Motor neuron (in vitro differentiated cells): ENCODE measurements at regions not wholly inside any gene's neighbourhood (a gene's known extent, or its start where the extent isn't known, plus 50 kb on each side); places are given as distances from the start of the nearest gene placed in this dataset.
"Not testable (repeated sequence)": the region's sequence is repeated elsewhere in the genome, so short reads cannot be mapped to it uniquely, and the experiment has no call there.

Source experiments
- ATAC-seq, 8 experiments: fragments of 200-7000 bp; cut with Tn5 transposase; replicated peaks in 6 of 8; 2 replicates each; pipeline ENCODE4 v1.8.0; 2021; ENCODE audit warnings: mild to moderate bottlenecking in 8 of 8, moderate library complexity in 8 of 8
- H3K27ac ChIP-seq, 2 donors: fragments of 250-450 bp; sonication (Bioruptor Pico); 2 replicates each; pipeline ENCODE4 v1.9.0; 2021; ENCODE audit warnings: antibody characterized with exemption in 2 of 2, mild to moderate bottlenecking in 2 of 2, moderate library complexity in 1 of 2
- H3K4me1 ChIP-seq, 2 donors: fragments of 250-450 bp; sonication (Bioruptor Pico); replicated peaks in 1 of 2; 2 replicates each; pipeline ENCODE4 v1.6.1; 2021; ENCODE audit warnings: antibody characterized with exemption in 2 of 2, mild to moderate bottlenecking in 2 of 2, moderate library complexity in 1 of 2
- H3K4me3 ChIP-seq, 5 donors: fragments of 250-450 bp; sonication (Bioruptor Pico); 2 replicates each; pipeline ENCODE4 v1.9.0; 2021; ENCODE audit warnings: antibody characterized with exemption in 5 of 5, mild to moderate bottlenecking in 5 of 5, moderate library complexity in 4 of 5
- WGBS, 10 experiments: fragments of 450-650 bp; shearing (Covaris generic); methylation state at CpG; one replicate each; pipeline ENCODE4 v1.0.0; 2022; 5-methylcytosine and 5-hydroxymethylcytosine counted together
- in situ Hi-C, 9 experiments: fragments of 400-800 bp; cut with MboI; loops; one replicate each; pipeline ENCODE4 v1.15.0; 2021; ENCODE audit warnings: low sequenced_read_pairs in 9 of 9, low pct_unique_long_range_greater_than_20kb in 2 of 9; ENCODE audit not compliant: unreplicated experiment in 9 of 9

- in situ Hi-C loops: no loop called here
- WGBS, 10 experiments: 0 to 100% (median 67%) methylated on average over 1 to 2 of the region's 11 CpGs; no CpG with 5 or more reads in 7 of the 10 experiments
- ATAC-seq: no peak
Observed at GRCh38 chr7:401495-401894, 111.5 kb downstream of the FOXL3 start.

GRCh38 chr7:404812-405488 lies 114.7 kb downstream of the PDGFA start:
- no peak for ATAC-seq
- Histone ChIP-seq H3K27ac (no peak overlapping the region), H3K4me1 (peaks cover 0 to 9% of the 10 kb centered on the region in 2 donors), H3K4me3 (no peak overlapping the region)
- in situ Hi-C loops: no loop called here
- 52 to 100% (median 91%) methylated on average over 1 to 6 of the region's 18 CpGs; no CpG with 5 or more reads in 3 of the 10 experiments for WGBS, 10 experiments

More at GRCh38 chr7:401495-401894, 111.5 kb downstream of the FOXL3 start:
- H3K4me1 ChIP-seq: peaks cover 0 to 9% of the 10 kb centered on the region in 2 donors
- no peak overlapping the region for H3K27ac ChIP-seq
- no peak overlapping the region for H3K4me3 ChIP-seq

- Histone ChIP-seq H3K4me3 (no peak overlapping the region), H3K27ac (no peak overlapping the region), H3K4me1 (peaks cover 0 to 9% of the 10 kb centered on the region in 2 donors)
- ATAC-seq: peak in 2 of 8 experiments; percentile 17
- in situ Hi-C loops: no loop called here
- WGBS, 10 experiments: 0 to 40% (median 11%) methylated on average over 1 to 3 of the region's 20 CpGs; no CpG with 5 or more reads in 6 of the 10 experiments
Observed at GRCh38 chr7:405489-406211, 114.0 kb downstream of the PDGFA start.

- Histone ChIP-seq H3K4me1 (peaks cover 0 to 9% of the 10 kb centered on the region in 2 donors), H3K27ac (no peak overlapping the region), H3K4me3 (no peak overlapping the region)
- 20 to 100% (median 60%) methylated on average over 1 to 3 of the region's 6 CpGs; no CpG with 5 or more reads in 6 of the 10 experiments for WGBS, 10 experiments
- ATAC-seq: no peak
- in situ Hi-C loops: no loop called here
Observed at GRCh38 chr7:407721-408539, 111.7 kb downstream of the PDGFA start.

GRCh38 chr7:408751-409311 lies 110.8 kb downstream of the PDGFA start:
- WGBS, 10 experiments: 43 to 100% (median 87%) methylated on average over 1 to 7 of the region's 21 CpGs; no CpG with 5 or more reads in 6 of the 10 experiments
- no peak for ATAC-seq

GRCh38 chr7:409339-410281 lies 110.0 kb downstream of the PDGFA start:
- Histone ChIP-seq H3K4me3 (no peak overlapping the region), H3K27ac (no peak overlapping the region), H3K4me1 (peaks cover 0 to 9% of the 10 kb centered on the region in 2 donors)
- 70% methylated on average over 4 of the region's 34 CpGs; no CpG with 5 or more reads in 9 of the 10 experiments for WGBS, 10 experiments
- no peak for ATAC-seq
- in situ Hi-C loops: no loop called here

More at GRCh38 chr7:408751-409311, 110.8 kb downstream of the PDGFA start:
- Histone ChIP-seq H3K27ac (no peak overlapping the region), H3K4me1 (peaks cover 0 to 9% of the 10 kb centered on the region in 2 donors), H3K4me3 (no peak overlapping the region)
- in situ Hi-C loops: no loop called here

- Histone ChIP-seq H3K4me1 (peaks cover 0 to 7% of the 10 kb centered on the region in 2 donors), H3K27ac (no peak overlapping the region), H3K4me3 (no peak overlapping the region)
- in situ Hi-C loops: no loop called here
- ATAC-seq: no peak
- 93 to 100% (median 100%) methylated on average over 1 to 3 of the region's 20 CpGs; no CpG with 5 or more reads in 7 of the 10 experiments for WGBS, 10 experiments
Observed at GRCh38 chr7:410395-410910, 109.2 kb downstream of the PDGFA start.

- ATAC-seq, in situ Hi-C loops, H3K4me3 ChIP-seq, H3K27ac ChIP-seq, H3K4me1 ChIP-seq: not testable (repeated sequence)
- WGBS, 10 experiments: no CpG with 5 or more reads among the region's 24 CpGs
Observed at GRCh38 chr7:411116-411515, 108.5 kb downstream of the PDGFA start.

GRCh38 chr7:411677-412312 lies 107.9 kb downstream of the PDGFA start:
- peak in 1 of 8 experiments; percentile 56 for ATAC-seq
- Histone ChIP-seq H3K4me1 (no peaks in the 10 kb centered on the region), H3K4me3 (no peak overlapping the region), H3K27ac (no peak overlapping the region)
- in situ Hi-C loops: no loop called here
- 73 to 90% (median 83%) methylated on average over 2 to 15 of the region's 29 CpGs; no CpG with 5 or more reads in 5 of the 10 experiments for WGBS, 10 experiments

- no peak for ATAC-seq
- no peak overlapping the region for H3K4me3 ChIP-seq
- no peaks in the 10 kb centered on the region for H3K4me1 ChIP-seq
- no peak overlapping the region for H3K27ac ChIP-seq
- 48 to 93% (median 89%) methylated on average over 1 to 9 of the region's 13 CpGs; no CpG with 5 or more reads in 4 of the 10 experiments for WGBS, 10 experiments
- in situ Hi-C loops: no loop called here
Observed at GRCh38 chr7:412313-412710, 107.3 kb downstream of the PDGFA start.

- no peak for ATAC-seq
- no peak overlapping the region for H3K4me3 ChIP-seq
- in situ Hi-C loops: no loop called here
- H3K27ac ChIP-seq: no peak overlapping the region
- WGBS, 10 experiments: 0 to 90% (median 40%) methylated on average over 1 to 4 of the region's 35 CpGs; no CpG with 5 or more reads in 6 of the 10 experiments
- no peaks in the 10 kb centered on the region for H3K4me1 ChIP-seq
Observed at GRCh38 chr7:414681-415560, 104.7 kb downstream of the PDGFA start.
